Ascending aorta (tissue), 2 donors: ENCODE measurements at regions not wholly inside any gene's neighbourhood (a gene's known extent, or its start where the extent isn't known, plus 50 kb on each side); places are given as distances from the start of the nearest gene placed in this dataset.

Experiments used
- DNase-seq, 2 donors: peaks; one replicate each; pipeline ENCODE4 v3.0.0-alpha.2; 2019; ENCODE audit warnings: low spot score in 2 of 2
- H3K27ac ChIP-seq, 2 donors: fragments of 200-600 bp; sonication (generic); one replicate each; pipeline ENCODE4 v1.5.1; 2016 to 2017; ENCODE audit warnings: mild to moderate bottlenecking in 1 of 2
- H3K27me3 ChIP-seq: fragments of 200-600 bp; sonication (generic); one replicate; pipeline ENCODE4 v1.5.1; 2017
- H3K36me3 ChIP-seq, 2 donors: fragments of 200-600 bp; sonication (generic); one replicate each; pipeline ENCODE4 v1.5.1; 2016
- H3K4me1 ChIP-seq, 2 donors: fragments of 200-600 bp; sonication (generic); one replicate each; pipeline ENCODE4 v1.5.1; 2016 to 2017; ENCODE audit warnings: mild to moderate bottlenecking in 1 of 2
- H3K4me3 ChIP-seq, 2 donors: fragments of 200-600 bp; sonication (generic); one replicate each; pipeline ENCODE4 v1.5.1; 2016 to 2017; ENCODE audit warnings: mild to moderate bottlenecking in 1 of 2
- H3K9me3 ChIP-seq, 2 donors: fragments of 200-600 bp; sonication (generic); one replicate each; pipeline ENCODE4 v1.5.1; 2016
- CTCF ChIP-seq, 3 experiments: fragments of 200-600 bp in 2 of 3; fragments of 450-650 bp in 1 of 3; sonication (generic) in 2 of 3; IDR thresholded peaks; one replicate each; pipeline ENCODE4 v1.5.1; 2016 to 2019; ENCODE audit warnings: antibody characterized with exemption in 3 of 3, mild to moderate bottlenecking in 1 of 3, moderate library complexity in 1 of 3
- intact Hi-C: fragments of 100-400 bp; cut with DNase I; formaldehyde crosslinking; loops from one replicate; pipeline ENCODE4 v1.15.1; 2023

GRCh38 chr6:11434565-11435326, 102.8 kb upstream of the TMEM170B start:
- intact Hi-C loops: loop anchor here (2.0 to 5.0 kb wide), 4 partner anchors 42 to 202 kb away; partner anchors contain the start of gene NEDD9
- Histone ChIP-seq H3K4me3 (no peak overlapping the region), H3K9me3 (no peaks in the 10 kb centered on the region), H3K27ac (peak overlapping the region; percentile 83 to 92), H3K4me1 (peaks cover 12 to 58% of the 10 kb centered on the region in 2 donors), H3K27me3 (no peaks in the 10 kb centered on the region), H3K36me3 (no peaks in the 10 kb centered on the region)
- peak in 1 of 2 donors; percentile 91 for DNase-seq
- no peak for TF ChIP-seq CTCF (IDR thresholded peaks at IDR 0.05)

- Histone ChIP-seq H3K27me3 (no peaks in the 10 kb centered on the region), H3K4me3 (no peak overlapping the region), H3K9me3 (no peaks in the 10 kb centered on the region), H3K4me1 (peaks cover 16 to 67% of the 10 kb centered on the region in 2 donors), H3K27ac (peak overlapping the region; percentile 83 to 92), H3K36me3 (no peaks in the 10 kb centered on the region)
- no peak for TF ChIP-seq CTCF (IDR thresholded peaks at IDR 0.05)
- intact Hi-C loops: loop anchor here (2.0 to 5.0 kb wide), 5 partner anchors 43 to 227 kb away; partner anchors contain the start of gene NEDD9
- no peak for DNase-seq
Observed at GRCh38 chr6:11433860-11434259, 103.7 kb upstream of the TMEM170B start.

- no peaks in the 10 kb centered on the region for H3K9me3 ChIP-seq
- H3K4me1 ChIP-seq: peaks cover 23 to 71% of the 10 kb centered on the region in 2 donors
Observed at GRCh38 chr6:11432713-11433450, 104.7 kb upstream of the TMEM170B start.

GRCh38 chr6:11432091-11432490, 105.5 kb upstream of the TMEM170B start:
- Histone ChIP-seq H3K4me1 (peaks cover 26 to 76% of the 10 kb centered on the region in 2 donors), H3K36me3 (no peaks in the 10 kb centered on the region), H3K9me3 (no peaks in the 10 kb centered on the region), H3K27ac (peak overlapping the region; percentile 83 to 92), H3K4me3 (no peak overlapping the region), H3K27me3 (no peaks in the 10 kb centered on the region)
- intact Hi-C loops: loop anchor here (1.0 to 5.0 kb wide), 4 partner anchors 20 to 225 kb away; partner anchors contain the start of gene NEDD9
- no peak for DNase-seq
- TF ChIP-seq CTCF (IDR thresholded peaks at IDR 0.05): no peak

More at GRCh38 chr6:11432713-11433450, 104.7 kb upstream of the TMEM170B start:
- no peak for DNase-seq
- Histone ChIP-seq H3K36me3 (no peaks in the 10 kb centered on the region), H3K27me3 (no peaks in the 10 kb centered on the region), H3K27ac (peak overlapping the region; percentile 83 to 92), H3K4me3 (no peak overlapping the region)
- intact Hi-C loops: loop anchor here (1.0 to 5.0 kb wide), 4 partner anchors 21 to 226 kb away; partner anchors contain the start of gene NEDD9
- TF ChIP-seq CTCF (IDR thresholded peaks at IDR 0.05): no peak

- H3K36me3 ChIP-seq: no peaks in the 10 kb centered on the region
- H3K9me3 ChIP-seq: no peaks in the 10 kb centered on the region
- peaks cover 29 to 80% of the 10 kb centered on the region in 2 donors for H3K4me1 ChIP-seq
- DNase-seq: no peak
- no peak overlapping the region for H3K4me3 ChIP-seq
- intact Hi-C loops: loop anchor here (5.0 kb wide), 1 partner anchor 199 kb away; the partner anchor contains the start of gene NEDD9
- TF ChIP-seq CTCF (IDR thresholded peaks at IDR 0.05): no peak
- peak overlapping the region; percentile 83 to 92 for H3K27ac ChIP-seq
- H3K27me3 ChIP-seq: no peaks in the 10 kb centered on the region
Observed at GRCh38 chr6:11431455-11431937, 106.1 kb upstream of the TMEM170B start.
